ENCODE measurements at regions not wholly inside any gene's neighbourhood (a gene's known extent, or its start where the extent isn't known, plus 50 kb on each side); places are given as distances from the start of the nearest gene placed in this dataset.

DNA sequence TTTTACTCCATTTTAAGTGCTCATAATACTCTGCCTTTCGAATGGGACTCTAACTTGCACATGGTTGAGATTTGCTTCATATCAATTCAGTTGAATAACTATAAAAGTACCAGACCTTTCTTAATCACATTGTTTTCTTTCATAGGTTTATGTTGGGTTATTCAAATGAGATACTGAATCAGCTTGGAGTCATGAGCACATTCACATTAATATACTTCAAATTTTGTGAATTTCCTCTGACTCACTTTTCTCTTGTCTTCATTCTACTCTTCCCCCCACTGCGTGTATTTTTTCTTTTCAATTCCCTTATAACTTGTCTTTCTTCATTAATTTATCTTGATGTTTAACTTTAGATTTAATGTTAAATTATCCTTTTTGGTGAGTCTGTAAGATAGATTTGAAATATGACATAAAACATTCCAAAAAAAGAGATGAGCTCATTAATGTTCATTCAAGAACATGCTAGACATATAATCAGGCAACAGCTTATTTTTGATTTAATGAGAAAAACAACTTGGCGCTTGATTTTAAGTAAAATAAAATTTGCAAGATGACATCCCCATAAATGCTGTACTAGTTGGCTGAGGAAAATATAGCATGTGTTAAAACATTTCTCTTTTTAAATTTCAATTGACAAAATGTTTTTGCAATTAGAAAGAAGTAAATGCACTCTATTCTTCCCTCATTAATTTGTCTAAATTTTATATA, 736.0 kb downstream of the CD109 start:
- intact Hi-C loops (cut with micrococcal nuclease) = no loop called here
- no peak overlapping the region for H3K4me3 ChIP-seq (ENCODE audit: low read length)
- H3K9ac ChIP-seq (ENCODE audit: low read length) = no peak overlapping the region
- ChIA-PET CTCF (no interaction called here), POLR2A (ENCODE audit: unreplicated experiment) (no interaction called here)
- H3F3A ChIP-seq (ENCODE audit: low read length, unreplicated experiment) = no peaks in the 10 kb centered on the region
- no peaks in the 10 kb centered on the region for H3K9me2 ChIP-seq (replicated peaks; ENCODE audit: low read length)
- H2AFZ ChIP-seq (ENCODE audit: low read length) = no peak overlapping the region
- peak; percentile 22 for DNase-seq
- peak; percentile 57; the same call in 1 of the 2 replicates for ATAC-seq
- H3K9me3 ChIP-seq (ENCODE audit: low read length) = no peaks in the 10 kb centered on the region
- H3K27me3 ChIP-seq (ENCODE audit: low read length) = no peaks in the 10 kb centered on the region
- no TSS peak for BruUV-seq (replicated peaks)
- TF ChIP-seq, protein P1, sequence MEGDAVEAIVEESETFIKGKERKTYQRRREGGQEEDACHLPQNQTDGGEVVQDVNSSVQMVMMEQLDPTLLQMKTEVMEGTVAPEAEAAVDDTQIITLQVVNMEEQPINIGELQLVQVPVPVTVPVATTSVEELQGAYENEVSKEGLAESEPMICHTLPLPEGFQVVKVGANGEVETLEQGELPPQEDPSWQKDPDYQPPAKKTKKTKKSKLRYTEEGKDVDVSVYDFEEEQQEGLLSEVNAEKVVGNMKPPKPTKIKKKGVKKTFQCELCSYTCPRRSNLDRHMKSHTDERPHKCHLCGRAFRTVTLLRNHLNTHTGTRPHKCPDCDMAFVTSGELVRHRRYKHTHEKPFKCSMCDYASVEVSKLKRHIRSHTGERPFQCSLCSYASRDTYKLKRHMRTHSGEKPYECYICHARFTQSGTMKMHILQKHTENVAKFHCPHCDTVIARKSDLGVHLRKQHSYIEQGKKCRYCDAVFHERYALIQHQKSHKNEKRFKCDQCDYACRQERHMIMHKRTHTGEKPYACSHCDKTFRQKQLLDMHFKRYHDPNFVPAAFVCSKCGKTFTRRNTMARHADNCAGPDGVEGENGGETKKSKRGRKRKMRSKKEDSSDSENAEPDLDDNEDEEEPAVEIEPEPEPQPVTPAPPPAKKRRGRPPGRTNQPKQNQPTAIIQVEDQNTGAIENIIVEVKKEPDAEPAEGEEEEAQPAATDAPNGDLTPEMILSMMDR (conservative IDR thresholded peaks at IDR 0.05; ENCODE audit: low read depth, low read length) = no peak
- TF ChIP-seq EZH2 (IDR thresholded peaks at IDR 0.05; ENCODE audit: low read length, unreplicated experiment) (no peak), EZH2phosphoT487 (IDR thresholded peaks at IDR 0.05; ENCODE audit: borderline replicate concordance, low read length) (no peak)
- H3K27ac ChIP-seq (ENCODE audit: low read length) = no peak overlapping the region
- H3K4me1 ChIP-seq (ENCODE audit: insufficient read depth, low read length) = peaks cover 7% of the 10 kb centered on the region; the same call in 1 of the 2 replicates
- no peak overlapping the region for H3K4me2 ChIP-seq (ENCODE audit: low read length)
- no peaks in the 10 kb centered on the region for H4K20me1 ChIP-seq (ENCODE audit: low read length)
- H3K36me3 ChIP-seq (ENCODE audit: low read depth, low read length) = no peaks in the 10 kb centered on the region
- no peaks in the 10 kb centered on the region for H3K79me2 ChIP-seq (ENCODE audit: low read length)

DNA sequence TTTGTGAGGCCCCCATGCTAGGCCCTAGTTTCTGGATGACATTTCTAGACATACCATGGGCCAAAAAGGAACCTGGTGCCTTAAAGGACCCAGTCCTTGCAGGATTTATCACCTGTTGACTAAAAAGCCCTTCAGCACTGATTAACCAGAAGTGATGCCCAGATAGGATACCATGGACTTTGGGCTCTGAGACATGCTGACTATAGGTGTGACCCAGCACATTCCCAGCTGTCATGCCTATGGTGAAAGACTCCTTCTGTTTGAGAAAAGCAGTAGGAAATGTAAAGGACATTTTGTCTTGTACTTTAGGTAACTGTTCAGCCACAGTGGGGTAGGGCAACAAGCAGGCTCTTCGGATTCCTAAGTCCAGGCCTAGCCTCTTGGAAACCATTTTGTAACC, 724.2 kb downstream of the CD109 start:
- Histone ChIP-seq H3K27ac (ENCODE audit: low read length) (no peak overlapping the region), H3K4me1 (ENCODE audit: insufficient read depth, low read length) (no peaks in the 10 kb centered on the region), H3K4me2 (ENCODE audit: low read length) (no peak overlapping the region), H3K9me3 (ENCODE audit: low read length) (no peaks in the 10 kb centered on the region), H3K27me3 (ENCODE audit: low read length) (no peaks in the 10 kb centered on the region), H3F3A (ENCODE audit: low read length, unreplicated experiment) (no peaks in the 10 kb centered on the region), H3K36me3 (ENCODE audit: low read depth, low read length) (no peaks in the 10 kb centered on the region), H3K79me2 (ENCODE audit: low read length) (no peaks in the 10 kb centered on the region), H4K20me1 (ENCODE audit: low read length) (no peaks in the 10 kb centered on the region), H3K9ac (ENCODE audit: low read length) (no peak overlapping the region), H2AFZ (ENCODE audit: low read length) (no peak overlapping the region), H3K4me3 (ENCODE audit: low read length) (no peak overlapping the region), H3K9me2 (replicated peaks; ENCODE audit: low read length) (no peaks in the 10 kb centered on the region)
- ChIA-PET POLR2A (ENCODE audit: unreplicated experiment) (no interaction called here), CTCF (no interaction called here)
- BruUV-seq (replicated peaks) = no TSS peak
- DNase-seq = no peak
- ATAC-seq = no peak
- intact Hi-C loops (cut with micrococcal nuclease) = no loop called here
- TF ChIP-seq, protein P1 (conservative IDR thresholded peaks at IDR 0.05; ENCODE audit: low read depth, low read length) = no peak
- TF ChIP-seq EZH2 (IDR thresholded peaks at IDR 0.05; ENCODE audit: low read length, unreplicated experiment) (no peak), EZH2phosphoT487 (IDR thresholded peaks at IDR 0.05; ENCODE audit: borderline replicate concordance, low read length) (no peak)

DNA sequence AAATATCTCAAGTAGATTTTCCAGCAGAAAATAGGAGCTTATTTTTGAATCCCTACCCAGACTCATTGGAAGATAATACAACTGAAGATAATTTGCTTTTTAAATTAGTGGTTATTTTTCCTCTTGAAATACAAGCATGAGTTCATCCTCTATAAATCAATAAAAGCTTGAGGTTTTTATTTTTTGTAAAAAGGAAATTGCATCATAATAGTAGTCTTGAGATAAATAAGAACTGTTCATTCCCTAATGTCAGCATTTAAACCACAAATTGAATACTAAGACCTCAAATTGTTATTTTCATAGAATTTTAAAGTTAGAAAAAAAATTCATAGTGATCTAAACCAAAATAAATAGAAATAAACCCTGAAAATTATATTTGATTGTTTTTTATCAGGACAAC, 719.1 kb downstream of the CD109 start:
- Histone ChIP-seq H2AFZ (ENCODE audit: low read length) (no peak overlapping the region), H3K27ac (ENCODE audit: low read length) (no peak overlapping the region), H3F3A (ENCODE audit: low read length, unreplicated experiment) (no peaks in the 10 kb centered on the region), H3K36me3 (ENCODE audit: low read depth, low read length) (no peaks in the 10 kb centered on the region), H3K9ac (ENCODE audit: low read length) (no peak overlapping the region), H3K79me2 (ENCODE audit: low read length) (no peaks in the 10 kb centered on the region), H3K9me2 (replicated peaks; ENCODE audit: low read length) (no peaks in the 10 kb centered on the region), H3K4me3 (ENCODE audit: low read length) (no peak overlapping the region), H4K20me1 (ENCODE audit: low read length) (no peaks in the 10 kb centered on the region), H3K9me3 (ENCODE audit: low read length) (no peaks in the 10 kb centered on the region), H3K27me3 (ENCODE audit: low read length) (no peaks in the 10 kb centered on the region), H3K4me2 (ENCODE audit: low read length) (no peak overlapping the region), H3K4me1 (ENCODE audit: insufficient read depth, low read length) (no peaks in the 10 kb centered on the region)
- TF ChIP-seq EZH2 (IDR thresholded peaks at IDR 0.05; ENCODE audit: low read length, unreplicated experiment) (no peak), EZH2phosphoT487 (IDR thresholded peaks at IDR 0.05; ENCODE audit: borderline replicate concordance, low read length) (no peak)
- TF ChIP-seq, protein P1 (conservative IDR thresholded peaks at IDR 0.05; ENCODE audit: low read depth, low read length) = no peak
- ATAC-seq = no peak
- no peak for DNase-seq
- CTCF ChIA-PET = no interaction called here
- intact Hi-C loops (cut with micrococcal nuclease) = no loop called here
- BruUV-seq (replicated peaks) = no TSS peak
- POLR2A ChIA-PET (ENCODE audit: unreplicated experiment) = no interaction called here
